H9 (cell line): ENCODE measurements at regions not wholly inside any gene's neighbourhood (a gene's known extent, or its start where the extent isn't known, plus 50 kb on each side); places are given as distances from the start of the nearest gene placed in this dataset.
"Not testable (repeated sequence)": the region's sequence is repeated elsewhere in the genome, so short reads cannot be mapped to it uniquely, and the experiment has no call there.

ENCODE experiments used
- DNase-seq: peaks from one replicate; pipeline ENCODE4 v3.0.0-alpha.2; 2017
- H2AFZ ChIP-seq: one replicate; pipeline ENCODE4 v1.6.1; 2013; ENCODE audit warnings: mild to moderate bottlenecking, low read length, control low read depth, moderate library complexity
- H2AK5ac ChIP-seq: 2 replicates; pipeline ENCODE4 v1.6.1; 2013; ENCODE audit warnings: low read length, control low read depth, mixed read lengths; ENCODE audit not compliant: insufficient read length
- H2BK120ac ChIP-seq: one replicate; pipeline ENCODE4 v1.6.1; 2013; ENCODE audit warnings: low read depth, mild to moderate bottlenecking, low read length, control low read depth, inconsistent platforms; ENCODE audit not compliant: poor library complexity, severe bottlenecking
- H2BK12ac ChIP-seq: 2 replicates; pipeline ENCODE4 v1.6.1; 2013; ENCODE audit warnings: low read length, control low read depth, mixed read lengths, low read depth; ENCODE audit not compliant: insufficient read length
- H2BK15ac ChIP-seq: 2 replicates; pipeline ENCODE4 v1.6.1; 2013; ENCODE audit warnings: low read depth, low read length, control low read depth
- H2BK20ac ChIP-seq: one replicate; pipeline ENCODE4 v1.6.1; 2013; ENCODE audit warnings: low read depth, mild to moderate bottlenecking, low read length, control low read depth, inconsistent platforms; ENCODE audit not compliant: poor library complexity, severe bottlenecking
- H2BK5ac ChIP-seq: 2 replicates; pipeline ENCODE4 v1.6.1; 2013; ENCODE audit warnings: low read length, control low read depth, mixed read lengths; ENCODE audit not compliant: insufficient read length
- H3K14ac ChIP-seq: 2 replicates; pipeline ENCODE4 v1.6.1; 2013; ENCODE audit warnings: low read length, control low read depth; ENCODE audit not compliant: insufficient read depth
- H3K18ac ChIP-seq: 2 replicates; pipeline ENCODE4 v1.6.1; 2013; ENCODE audit warnings: low read depth, mild to moderate bottlenecking, mixed read lengths, low read length, control low read depth; ENCODE audit not compliant: insufficient read length
- H3K23ac ChIP-seq: 2 replicates; pipeline ENCODE4 v1.6.1; 2013; ENCODE audit warnings: low read length, control low read depth, mixed read lengths, low read depth; ENCODE audit not compliant: insufficient read length
- H3K23me2 ChIP-seq: 2 replicates; pipeline ENCODE4 v1.6.1; 2013; ENCODE audit warnings: low read depth, mild to moderate bottlenecking, mixed read lengths, low read length, control low read depth; ENCODE audit not compliant: insufficient read length, poor library complexity, severe bottlenecking
- H3K27ac ChIP-seq: 2 replicates; pipeline ENCODE4 v1.5.1; 2013; ENCODE audit warnings: low read length, control low read depth, mixed read lengths, low read depth; ENCODE audit not compliant: insufficient read length
- H3K27me3 ChIP-seq: 2 replicates; pipeline ENCODE4 v1.6.1; 2013; ENCODE audit warnings: low read length, control low read depth, inconsistent platforms; ENCODE audit not compliant: insufficient read depth
- H3K4ac ChIP-seq: 2 replicates; pipeline ENCODE4 v1.6.1; 2013; ENCODE audit warnings: low read depth, mild to moderate bottlenecking, control low read depth, inconsistent platforms, low read length, moderate library complexity
- H3K4me1 ChIP-seq: 2 replicates; pipeline ENCODE4 v1.6.1; 2013; ENCODE audit warnings: low read length, control low read depth, inconsistent platforms; ENCODE audit not compliant: insufficient read depth
- H3K4me2 ChIP-seq: 2 replicates; pipeline ENCODE4 v1.6.1; 2013; ENCODE audit warnings: low read length, control low read depth, mixed read lengths; ENCODE audit not compliant: insufficient read length, insufficient read depth
- H3K56ac ChIP-seq: 2 replicates; pipeline ENCODE4 v1.6.1; 2013; ENCODE audit warnings: low read depth, mild to moderate bottlenecking, mixed read lengths, low read length, control low read depth; ENCODE audit not compliant: insufficient read length
- H3K79me1 ChIP-seq: 2 replicates; pipeline ENCODE4 v1.6.1; 2013; ENCODE audit warnings: low read depth, mild to moderate bottlenecking, moderate library complexity, low read length, control low read depth, inconsistent platforms; ENCODE audit not compliant: insufficient read depth, poor library complexity, severe bottlenecking
- H3K79me2 ChIP-seq: 2 replicates; pipeline ENCODE4 v1.6.1; 2013; ENCODE audit warnings: low read length, control low read depth, inconsistent platforms; ENCODE audit not compliant: insufficient read depth
- H3K9ac ChIP-seq: 2 replicates; pipeline ENCODE4 v1.6.1; 2013; ENCODE audit warnings: low read length, control low read depth, mixed read lengths; ENCODE audit not compliant: insufficient read length; ENCODE audit errors: extremely low read depth
- H3K9me3 ChIP-seq: one replicate; pipeline ENCODE4 v1.6.1; 2013; ENCODE audit warnings: low read depth, low read length, inconsistent platforms; ENCODE audit not compliant: control insufficient read depth
- H3T11ph ChIP-seq: one replicate; pipeline ENCODE4 v1.6.1; 2013; ENCODE audit warnings: mild to moderate bottlenecking, low read length, control low read depth, inconsistent platforms
- H4K20me1 ChIP-seq: one replicate; pipeline ENCODE4 v1.6.1; 2013; ENCODE audit not compliant: control insufficient read depth, insufficient read length, insufficient read depth
- H4K5ac ChIP-seq: 2 replicates; pipeline ENCODE4 v1.6.1; 2013; ENCODE audit warnings: low read depth, mild to moderate bottlenecking, mixed read lengths, low read length, control low read depth; ENCODE audit not compliant: insufficient read length
- H4K8ac ChIP-seq: replicated peaks from 2 replicates; pipeline ENCODE4 v1.6.1; 2013; ENCODE audit warnings: low read length, control low read depth, mixed read lengths, low read depth; ENCODE audit not compliant: insufficient read length
- H4K91ac ChIP-seq: 2 replicates; pipeline ENCODE4 v1.6.1; 2013; ENCODE audit warnings: low read depth, mild to moderate bottlenecking, moderate library complexity, mixed read lengths, low read length, control low read depth; ENCODE audit not compliant: insufficient read length
- H3K27ac Mint-ChIP-seq, 3 experiments: 2 replicates in 2 of 3; 3 replicates in 1 of 3; pipeline ENCODE4 v1.8.0; 2020 to 2021; ENCODE audit warnings: mixed read lengths in 3 of 3, mild to moderate bottlenecking in 1 of 3, moderate library complexity in 1 of 3
- H3K27me3 Mint-ChIP-seq: 2 replicates; pipeline ENCODE4 v1.8.0; 2021; ENCODE audit warnings: low read depth, mild to moderate bottlenecking, moderate library complexity, mixed read lengths
- H3K36me3 Mint-ChIP-seq, 3 experiments: 2 replicates in 2 of 3; 3 replicates in 1 of 3; pipeline ENCODE4 v1.8.0; 2020 to 2021; ENCODE audit warnings: low read depth in 3 of 3, mixed read lengths in 3 of 3; ENCODE audit not compliant: insufficient read depth in 1 of 3
- H3K4me1 Mint-ChIP-seq, 2 experiments: 2 replicates each; pipeline ENCODE4 v1.8.0; 2020; ENCODE audit warnings: mixed read lengths in 2 of 2
- H3K4me3 Mint-ChIP-seq, 2 experiments: 2 replicates in 1 of 2; 3 replicates in 1 of 2; pipeline ENCODE4 v1.8.0; 2020 to 2021; ENCODE audit warnings: mild to moderate bottlenecking in 2 of 2, mixed read lengths in 2 of 2, moderate library complexity in 1 of 2
- H3K9me3 Mint-ChIP-seq, 2 experiments: 2 replicates in 1 of 2; 3 replicates in 1 of 2; pipeline ENCODE4 v1.8.0; 2020; ENCODE audit warnings: mild to moderate bottlenecking in 2 of 2, mixed read lengths in 2 of 2, moderate library complexity in 1 of 2
- WGBS: extraction: QIAGEN DNeasy Blood & Tissue Kit; methylation state at CpG from one replicate; pipeline ENCODE4 v1.1.7; 2013; ENCODE audit warnings: missing lambda C conversion rate, low lambda C conversion rate, mixed read lengths; ENCODE audit not compliant: insufficient read length; ENCODE audit errors: extremely low coverage; 5-methylcytosine and 5-hydroxymethylcytosine counted together

DNA sequence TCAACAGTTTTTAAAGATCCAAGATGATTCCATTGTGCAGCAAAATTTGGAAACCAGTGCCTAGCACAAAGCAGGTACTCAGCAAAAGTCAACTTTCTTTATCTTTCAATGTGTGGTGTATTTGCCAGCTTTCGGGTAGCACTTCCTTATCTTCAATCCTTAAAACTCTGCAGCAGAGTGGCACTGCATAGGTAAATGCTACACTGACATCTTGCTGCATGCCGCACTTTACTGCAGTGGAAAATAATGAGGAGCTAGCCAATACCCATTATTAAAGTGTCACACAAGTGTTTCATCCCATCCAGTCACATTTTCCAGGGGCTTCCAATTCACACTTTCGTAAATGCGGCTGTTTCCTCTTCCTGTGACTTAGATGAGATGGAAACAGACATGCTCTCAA lies 401.7 kb upstream of the SPATA31A3 start:
- not testable (repeated sequence) for H3K4me1 ChIP-seq, H3K14ac ChIP-seq, H2BK15ac ChIP-seq, H3K4me2 ChIP-seq, H3K36me3 Mint-ChIP-seq, H4K8ac ChIP-seq, H3K23ac ChIP-seq, H3K27ac Mint-ChIP-seq, H4K20me1 ChIP-seq, H3K23me2 ChIP-seq, H2BK5ac ChIP-seq, H2BK120ac ChIP-seq, H3K27me3 ChIP-seq, DNase-seq, H3K4me1 Mint-ChIP-seq, H3K27me3 Mint-ChIP-seq, H3K56ac ChIP-seq, H3K79me2 ChIP-seq, H3K18ac ChIP-seq, H3K4ac ChIP-seq, H2AFZ ChIP-seq, H2AK5ac ChIP-seq, H3T11ph ChIP-seq, H4K5ac ChIP-seq, H3K9me3 Mint-ChIP-seq, H4K91ac ChIP-seq, H2BK20ac ChIP-seq, H3K9me3 ChIP-seq, H3K9ac ChIP-seq, H3K27ac ChIP-seq, H2BK12ac ChIP-seq, H3K4me3 Mint-ChIP-seq, H3K79me1 ChIP-seq
- WGBS, result no CpG with 5 or more reads among the region's 4 CpGs

DNA sequence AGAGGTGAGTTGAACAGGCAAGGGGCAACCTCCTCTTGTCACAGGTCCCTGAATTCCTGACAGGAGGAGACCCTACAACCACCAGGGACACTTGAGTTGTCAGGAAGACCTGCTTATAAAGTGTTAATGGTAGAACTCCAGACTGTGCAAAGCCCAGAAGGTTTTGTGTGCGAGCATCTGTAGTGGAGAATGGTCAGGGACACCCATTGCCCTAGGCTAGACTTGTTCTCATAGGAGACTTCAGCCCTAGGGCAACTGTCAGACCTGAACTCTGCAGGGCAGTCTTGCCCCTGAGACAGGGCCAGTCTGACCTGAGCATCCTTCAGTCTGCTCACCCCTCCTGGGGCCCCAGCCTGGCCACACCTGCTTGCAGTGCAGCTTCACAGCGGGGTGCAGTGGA lies 377.3 kb upstream of the SPATA31A3 start:
- not testable (repeated sequence) for H3K4me3 Mint-ChIP-seq, H3K79me2 ChIP-seq, H4K91ac ChIP-seq, H3K23ac ChIP-seq, H4K20me1 ChIP-seq, H3K56ac ChIP-seq, H2BK15ac ChIP-seq, H3K23me2 ChIP-seq, H3K27ac ChIP-seq, H3K14ac ChIP-seq, H2BK5ac ChIP-seq, H3T11ph ChIP-seq, H4K8ac ChIP-seq, H3K4me1 Mint-ChIP-seq, H3K18ac ChIP-seq, H2AFZ ChIP-seq, H3K4me2 ChIP-seq, H2BK20ac ChIP-seq, H3K36me3 Mint-ChIP-seq, H3K9ac ChIP-seq, H3K9me3 ChIP-seq, H2BK12ac ChIP-seq, H3K9me3 Mint-ChIP-seq, H3K79me1 ChIP-seq, H2BK120ac ChIP-seq, H2AK5ac ChIP-seq, H3K27ac Mint-ChIP-seq, H3K4ac ChIP-seq, H3K4me1 ChIP-seq, H4K5ac ChIP-seq, DNase-seq, H3K27me3 ChIP-seq, H3K27me3 Mint-ChIP-seq
- no CpG with 5 or more reads among the region's 2 CpGs for WGBS

DNA sequence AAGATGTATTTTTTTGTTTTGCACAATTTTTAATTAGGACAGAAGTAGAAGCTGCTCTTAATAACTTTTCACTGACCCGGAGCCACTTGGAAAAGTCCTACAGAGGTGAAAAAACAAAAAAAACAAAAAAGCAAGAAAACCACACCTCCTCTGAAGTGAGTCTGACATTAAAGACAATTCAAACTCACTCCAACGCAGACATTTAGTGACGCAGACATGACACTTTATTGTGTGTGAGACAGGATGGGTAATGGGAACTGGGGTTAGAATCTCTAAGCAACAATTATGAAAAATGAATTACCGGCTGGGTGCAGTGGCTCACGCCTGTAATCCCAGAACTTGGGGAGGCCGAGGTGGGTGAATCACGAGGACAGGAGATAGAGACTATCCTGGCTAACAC lies 370.0 kb upstream of the SPATA31A3 start:
- H2BK12ac ChIP-seq, H3K56ac ChIP-seq, H4K91ac ChIP-seq, H3K36me3 Mint-ChIP-seq, H2AK5ac ChIP-seq, H3T11ph ChIP-seq, H4K8ac ChIP-seq, H3K9me3 Mint-ChIP-seq, H4K5ac ChIP-seq, H3K14ac ChIP-seq, H4K20me1 ChIP-seq, H3K23ac ChIP-seq, H3K27me3 ChIP-seq, H3K18ac ChIP-seq, H3K23me2 ChIP-seq, H2BK5ac ChIP-seq, H3K9ac ChIP-seq, H3K4me2 ChIP-seq, H3K4me1 Mint-ChIP-seq, H2BK120ac ChIP-seq, H3K9me3 ChIP-seq, H2AFZ ChIP-seq, H2BK20ac ChIP-seq, H3K4me3 Mint-ChIP-seq, DNase-seq, H2BK15ac ChIP-seq, H3K4ac ChIP-seq, H3K27ac ChIP-seq, H3K27me3 Mint-ChIP-seq, H3K79me1 ChIP-seq, H3K27ac Mint-ChIP-seq, H3K4me1 ChIP-seq, H3K79me2 ChIP-seq: not testable (repeated sequence)
- WGBS, result no CpG with 5 or more reads among the region's 7 CpGs
